ENCODE measurements at regions not wholly inside any gene's neighbourhood (a gene's known extent, or its start where the extent isn't known, plus 50 kb on each side); places are given as distances from the start of the nearest gene placed in this dataset.

- Histone ChIP-seq H3K27me3 (ENCODE audit: control insufficient read depth, insufficient read depth, low read length) (no peaks in the 10 kb centered on the region), H3K36me3 (ENCODE audit: control insufficient read depth, insufficient read depth, low read length) (no peaks in the 10 kb centered on the region), H3K4me3 (ENCODE audit: low read depth, low read length) (no peak overlapping the region)
- TF ChIP-seq CTCF (IDR thresholded peaks at IDR 0.05; ENCODE audit: insufficient read depth, low read length, poor library complexity, severe bottlenecking): no peak
- DNase-seq (ENCODE audit: low read depth): no peak
These were observed 534.6 kb downstream of the TNS1 start for GRCh38 chr2:217468042-217468830.

DNA sequence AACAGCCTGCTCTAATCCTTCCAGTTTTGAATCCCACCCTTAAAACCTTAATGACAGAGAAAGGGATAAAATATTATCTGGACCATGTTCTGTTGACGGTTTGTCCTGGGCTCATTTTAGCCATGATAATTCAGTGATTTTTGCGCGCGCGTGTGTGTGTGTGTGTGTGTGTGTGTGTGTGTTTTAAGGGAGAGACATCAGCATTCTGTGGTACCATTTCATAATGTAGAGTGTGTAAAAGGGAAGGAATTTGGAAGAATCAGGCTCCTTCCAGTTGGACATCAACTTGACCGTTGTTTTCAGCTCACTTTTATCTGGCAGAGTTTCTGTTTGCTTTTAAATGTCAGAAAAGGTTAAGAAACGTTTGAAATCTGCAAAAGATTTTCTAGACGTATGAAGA lies 535.5 kb downstream of the TNS1 start:
- no peak for TF ChIP-seq CTCF (IDR thresholded peaks at IDR 0.05; ENCODE audit: insufficient read depth, low read length, poor library complexity, severe bottlenecking)
- H3K27me3 ChIP-seq (ENCODE audit: control insufficient read depth, insufficient read depth, low read length): no peaks in the 10 kb centered on the region
- DNase-seq (ENCODE audit: low read depth): no peak
- no peak overlapping the region for H3K4me3 ChIP-seq (ENCODE audit: low read depth, low read length)
- H3K36me3 ChIP-seq (ENCODE audit: control insufficient read depth, insufficient read depth, low read length): no peaks in the 10 kb centered on the region

DNA sequence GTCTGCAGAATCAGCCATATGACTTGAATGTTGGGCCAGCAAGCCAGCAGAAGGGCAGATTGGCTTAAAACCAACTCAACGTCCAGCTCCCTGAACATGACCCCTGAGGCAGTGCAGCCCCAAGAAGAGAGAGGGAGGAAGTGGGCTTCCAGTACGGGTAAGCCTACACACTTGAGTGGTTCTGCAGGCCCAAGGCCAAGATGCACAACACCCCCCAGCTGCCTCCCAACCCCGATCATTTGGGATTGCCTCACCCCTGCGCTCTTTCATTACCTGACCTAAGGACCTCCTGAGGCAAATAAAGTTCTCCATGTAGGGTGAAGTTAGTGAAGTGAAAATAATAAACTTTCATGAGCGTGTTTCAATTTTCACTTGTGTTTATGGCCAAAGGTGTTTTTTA lies 536.0 kb downstream of the TNS1 start:
- TF ChIP-seq CTCF (IDR thresholded peaks at IDR 0.05; ENCODE audit: insufficient read depth, low read length, poor library complexity, severe bottlenecking): no peak
- no peak overlapping the region for H3K4me3 ChIP-seq (ENCODE audit: low read depth, low read length)
- no peak for DNase-seq (ENCODE audit: low read depth)
- no peaks in the 10 kb centered on the region for H3K36me3 ChIP-seq (ENCODE audit: control insufficient read depth, insufficient read depth, low read length)
- H3K27me3 ChIP-seq (ENCODE audit: control insufficient read depth, insufficient read depth, low read length): no peaks in the 10 kb centered on the region

DNA sequence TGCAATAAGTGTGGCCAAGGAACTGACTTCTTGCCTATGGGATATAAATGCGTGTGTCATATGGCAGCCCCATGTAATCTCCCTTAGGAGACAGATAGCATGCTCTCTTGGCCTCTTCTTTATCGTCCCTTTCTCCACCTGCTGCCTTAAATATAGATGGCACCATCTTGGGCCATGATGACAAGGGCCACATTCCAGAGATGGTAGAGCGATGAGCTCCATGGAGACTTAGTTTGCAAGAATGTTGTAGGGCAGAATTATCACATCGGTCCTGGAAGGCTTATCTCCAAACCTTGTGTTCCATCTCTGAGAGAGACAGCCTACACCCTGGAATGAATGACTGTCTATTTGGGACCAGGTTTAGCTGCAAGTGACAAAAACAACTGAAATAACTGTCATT lies 536.7 kb downstream of the TNS1 start:
- Histone ChIP-seq H3K36me3 (ENCODE audit: control insufficient read depth, insufficient read depth, low read length) (no peaks in the 10 kb centered on the region), H3K27me3 (ENCODE audit: control insufficient read depth, insufficient read depth, low read length) (no peaks in the 10 kb centered on the region), H3K4me3 (ENCODE audit: low read depth, low read length) (no peak overlapping the region)
- TF ChIP-seq CTCF (IDR thresholded peaks at IDR 0.05; ENCODE audit: insufficient read depth, low read length, poor library complexity, severe bottlenecking): no peak
- DNase-seq (ENCODE audit: low read depth): no peak

DNA sequence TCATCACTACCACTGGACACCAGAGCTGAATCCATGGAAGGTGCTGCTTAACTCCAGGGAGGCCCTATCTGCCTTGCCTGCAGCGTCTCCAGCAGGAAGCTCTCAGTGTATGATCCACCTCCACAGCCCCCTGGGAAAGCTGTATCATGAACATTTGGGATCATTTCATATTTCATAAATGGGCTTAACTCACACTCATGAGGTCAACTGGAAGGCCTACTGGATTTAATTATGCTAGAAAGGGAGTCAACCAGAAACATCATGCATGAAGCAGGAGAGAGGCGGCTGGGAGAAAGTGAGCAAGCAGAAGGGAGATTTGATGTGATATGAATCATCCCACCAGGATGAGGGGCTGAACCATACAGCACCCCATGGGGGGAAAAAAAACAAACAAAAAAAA lies 537.7 kb downstream of the TNS1 start:
- DNase-seq (ENCODE audit: low read depth): no peak
- no peaks in the 10 kb centered on the region for H3K27me3 ChIP-seq (ENCODE audit: control insufficient read depth, insufficient read depth, low read length)
- H3K36me3 ChIP-seq (ENCODE audit: control insufficient read depth, insufficient read depth, low read length): no peaks in the 10 kb centered on the region
- TF ChIP-seq CTCF (IDR thresholded peaks at IDR 0.05; ENCODE audit: insufficient read depth, low read length, poor library complexity, severe bottlenecking): no peak
- H3K4me3 ChIP-seq (ENCODE audit: low read depth, low read length): no peak overlapping the region
